Hepatocyte (in vitro differentiated cells): ENCODE measurements at regions not wholly inside any gene's neighbourhood (a gene's known extent, or its start where the extent isn't known, plus 50 kb on each side); places are given as distances from the start of the nearest gene placed in this dataset.

ENCODE experiments used
- CTCF ChIP-seq: fragments of 200-600 bp; sonication (generic); IDR thresholded peaks from 2 replicates; pipeline ENCODE4 v1.5.1; 2016; ENCODE audit warnings: antibody characterized with exemption, mild to moderate bottlenecking; ENCODE audit not compliant: poor library complexity
- EZH2 ChIP-seq: fragments of 200-600 bp; sonication (generic); IDR thresholded peaks from 2 replicates; pipeline ENCODE4 v1.6.1; 2016; ENCODE audit warnings: antibody characterized with exemption, mild to moderate bottlenecking, borderline replicate concordance
- EZH2phosphoT487 ChIP-seq: fragments of 200-600 bp; sonication (generic); IDR thresholded peaks from one replicate; pipeline ENCODE4 v1.6.1; 2018; ENCODE audit warnings: antibody characterized with exemption, mild to moderate bottlenecking, low read depth, moderate library complexity; ENCODE audit not compliant: unreplicated experiment, severe bottlenecking

- TF ChIP-seq EZH2 = no peak
- TF ChIP-seq CTCF = no peak
- no peak for TF ChIP-seq EZH2phosphoT487
Measured at GRCh38 chr3:53944028-53944427, 52.4 kb upstream of the SELENOK start.
